ENCODE measurements at regions not wholly inside any gene's neighbourhood (a gene's known extent, or its start where the extent isn't known, plus 50 kb on each side); places are given as distances from the start of the nearest gene placed in this dataset.

DNA sequence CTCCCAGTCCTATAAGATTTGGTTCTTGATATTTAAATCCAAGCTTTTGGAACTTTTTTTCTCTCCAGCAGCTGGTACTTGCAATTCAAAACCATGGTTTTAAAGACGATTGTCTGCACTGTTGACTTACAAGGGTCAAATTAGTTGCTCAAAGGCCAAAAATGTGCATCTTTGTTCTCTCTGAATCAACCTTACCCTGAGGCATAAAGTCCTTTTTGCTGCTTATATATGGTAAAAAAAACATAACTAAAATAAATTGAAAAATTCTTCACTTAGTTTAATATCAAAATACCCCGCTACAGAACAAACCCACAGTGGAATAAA is 592.7 kb downstream of the XIRP2 start:
- TF ChIP-seq, protein P1, sequence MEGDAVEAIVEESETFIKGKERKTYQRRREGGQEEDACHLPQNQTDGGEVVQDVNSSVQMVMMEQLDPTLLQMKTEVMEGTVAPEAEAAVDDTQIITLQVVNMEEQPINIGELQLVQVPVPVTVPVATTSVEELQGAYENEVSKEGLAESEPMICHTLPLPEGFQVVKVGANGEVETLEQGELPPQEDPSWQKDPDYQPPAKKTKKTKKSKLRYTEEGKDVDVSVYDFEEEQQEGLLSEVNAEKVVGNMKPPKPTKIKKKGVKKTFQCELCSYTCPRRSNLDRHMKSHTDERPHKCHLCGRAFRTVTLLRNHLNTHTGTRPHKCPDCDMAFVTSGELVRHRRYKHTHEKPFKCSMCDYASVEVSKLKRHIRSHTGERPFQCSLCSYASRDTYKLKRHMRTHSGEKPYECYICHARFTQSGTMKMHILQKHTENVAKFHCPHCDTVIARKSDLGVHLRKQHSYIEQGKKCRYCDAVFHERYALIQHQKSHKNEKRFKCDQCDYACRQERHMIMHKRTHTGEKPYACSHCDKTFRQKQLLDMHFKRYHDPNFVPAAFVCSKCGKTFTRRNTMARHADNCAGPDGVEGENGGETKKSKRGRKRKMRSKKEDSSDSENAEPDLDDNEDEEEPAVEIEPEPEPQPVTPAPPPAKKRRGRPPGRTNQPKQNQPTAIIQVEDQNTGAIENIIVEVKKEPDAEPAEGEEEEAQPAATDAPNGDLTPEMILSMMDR (IDR thresholded peaks at IDR 0.05) = no peak
- Mint-ChIP-seq H3K4me1 (ENCODE audit: low read depth) (no peaks in the 10 kb centered on the region), H3K36me3 (ENCODE audit: low read depth) (no peaks in the 10 kb centered on the region), H3K4me3 (no peak overlapping the region), H3K27ac (no peak overlapping the region), H3K27me3 (no peaks in the 10 kb centered on the region), H3K9me3 (no peaks in the 10 kb centered on the region)
- POLR2A ChIA-PET = no interaction called here
- Histone ChIP-seq H3K36me3 (ENCODE audit: insufficient read depth, low read length) (no peaks in the 10 kb centered on the region), H3K4me1 (ENCODE audit: insufficient read depth, low read length) (no peaks in the 10 kb centered on the region), H3K4me3 (ENCODE audit: low read length) (no peak overlapping the region), H3K27me3 (ENCODE audit: control insufficient read depth in 1 of 2, insufficient read depth in 2 of 2, low read length in 2 of 2) (no peaks in the 10 kb centered on the region), H3K27ac (ENCODE audit: low read depth in 1 of 2, low read length in 2 of 2) (no peak overlapping the region), H3K9me3 (ENCODE audit: control insufficient read depth in 1 of 2, insufficient read depth in 1 of 2, low read length in 2 of 2) (peaks cover 0 to 6% of the 10 kb centered on the region in 2 experiments)
- DNase-seq = no peak
- CTCF ChIA-PET = no interaction called here
- intact Hi-C loops (cut with DNase I, micrococcal nuclease) = no loop called here
- no peak for ATAC-seq (ENCODE audit: poor library complexity)

DNA sequence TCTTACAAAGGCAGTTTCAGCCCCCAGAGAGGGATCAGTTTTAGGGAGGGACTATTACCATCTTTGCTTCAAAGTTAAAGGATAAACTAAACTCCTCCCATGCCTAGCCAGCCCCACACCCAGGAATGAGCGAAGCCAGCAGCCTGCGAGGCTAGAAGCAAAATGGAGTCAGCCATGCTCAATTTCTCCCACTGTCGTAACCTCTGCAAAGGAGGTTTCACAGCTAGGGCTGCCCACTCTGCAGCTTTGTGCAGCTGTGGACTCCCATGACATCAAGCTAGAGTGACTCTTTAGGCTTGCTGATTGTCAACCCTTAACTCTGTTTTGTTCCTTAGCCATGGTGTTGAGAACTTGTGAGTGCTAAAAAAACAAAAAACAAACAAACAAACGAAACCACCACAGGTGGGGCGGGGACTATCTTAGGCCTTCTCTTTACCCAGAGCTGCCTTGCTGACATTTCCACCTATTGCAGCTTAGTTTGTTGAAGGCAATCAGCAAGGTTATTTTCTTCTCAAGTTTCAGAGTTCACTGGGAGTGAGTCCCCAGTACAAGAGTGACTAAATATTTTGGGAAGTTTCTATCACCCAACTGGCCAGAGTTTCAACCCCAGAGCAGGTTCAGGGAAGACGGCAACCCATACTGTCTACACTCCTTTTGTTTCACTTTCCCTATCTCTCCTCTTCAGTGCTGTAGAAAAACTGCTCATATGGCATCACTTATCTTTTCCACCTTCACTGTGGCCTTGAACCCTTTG is 592.1 kb downstream of the XIRP2 start:
- CTCF ChIA-PET = no interaction called here
- no peaks in the 10 kb centered on the region for H3K4me1 Mint-ChIP-seq (ENCODE audit: low read depth)

DNA sequence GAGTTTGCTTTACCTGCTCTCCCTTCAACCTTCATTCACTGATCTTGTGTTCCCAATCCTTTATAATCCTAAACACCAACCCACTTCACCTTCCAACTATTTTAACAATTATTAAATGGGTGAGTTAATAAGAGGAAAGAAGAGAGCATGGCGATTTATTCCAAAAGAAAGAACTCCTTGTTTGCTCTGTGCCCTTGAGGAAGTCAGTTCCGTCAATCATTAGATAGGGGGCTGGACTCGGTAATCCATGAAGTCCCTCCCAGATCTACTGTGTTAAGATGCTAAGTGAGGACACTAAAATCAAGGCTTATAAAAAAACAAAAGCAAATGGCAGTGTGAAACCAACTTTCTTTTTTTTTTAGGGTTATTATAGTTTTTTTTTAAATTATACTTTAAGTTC is 589.9 kb downstream of the XIRP2 start:
- Histone ChIP-seq H3K9me3 (ENCODE audit: control insufficient read depth in 1 of 2, insufficient read depth in 1 of 2, low read length in 2 of 2) (peaks cover 0 to 6% of the 10 kb centered on the region in 2 experiments), H3K27ac (ENCODE audit: low read depth in 1 of 2, low read length in 2 of 2) (no peak overlapping the region), H3K36me3 (ENCODE audit: insufficient read depth, low read length) (no peaks in the 10 kb centered on the region), H3K27me3 (ENCODE audit: control insufficient read depth in 1 of 2, insufficient read depth in 2 of 2, low read length in 2 of 2) (no peaks in the 10 kb centered on the region), H3K4me3 (ENCODE audit: low read length) (no peak overlapping the region), H3K4me1 (ENCODE audit: insufficient read depth, low read length) (no peaks in the 10 kb centered on the region)
- Mint-ChIP-seq H3K27me3 (no peaks in the 10 kb centered on the region), H3K4me1 (ENCODE audit: low read depth) (no peaks in the 10 kb centered on the region), H3K9me3 (no peaks in the 10 kb centered on the region), H3K27ac (no peak overlapping the region), H3K4me3 (no peak overlapping the region), H3K36me3 (ENCODE audit: low read depth) (no peaks in the 10 kb centered on the region)
- ATAC-seq (ENCODE audit: poor library complexity) (no peak), DNase-seq (no peak)
- TF ChIP-seq, protein P1 (IDR thresholded peaks at IDR 0.05) = no peak
- ChIA-PET CTCF (no interaction called here), POLR2A (no interaction called here)
- intact Hi-C loops (cut with DNase I, micrococcal nuclease) = no loop called here

More for the DNA sequence above, 592.1 kb downstream of the XIRP2 start:
- no peak overlapping the region for H3K27ac ChIP-seq (ENCODE audit: low read depth in 1 of 2, low read length in 2 of 2)
- DNase-seq (no peak), ATAC-seq (ENCODE audit: poor library complexity) (no peak)
- no peak overlapping the region for H3K4me3 ChIP-seq (ENCODE audit: low read length)
- H3K27me3 ChIP-seq (ENCODE audit: control insufficient read depth in 1 of 2, insufficient read depth in 2 of 2, low read length in 2 of 2) = no peaks in the 10 kb centered on the region
- intact Hi-C loops (cut with DNase I, micrococcal nuclease) = no loop called here
- Mint-ChIP-seq H3K4me3 (no peak overlapping the region), H3K27ac (no peak overlapping the region), H3K9me3 (no peaks in the 10 kb centered on the region), H3K27me3 (no peaks in the 10 kb centered on the region), H3K36me3 (ENCODE audit: low read depth) (no peaks in the 10 kb centered on the region)
- H3K36me3 ChIP-seq (ENCODE audit: insufficient read depth, low read length) = no peaks in the 10 kb centered on the region
- no peaks in the 10 kb centered on the region for H3K4me1 ChIP-seq (ENCODE audit: insufficient read depth, low read length)
- TF ChIP-seq, protein P1 (IDR thresholded peaks at IDR 0.05) = no peak
- peaks cover 0 to 6% of the 10 kb centered on the region in 2 experiments for H3K9me3 ChIP-seq (ENCODE audit: control insufficient read depth in 1 of 2, insufficient read depth in 1 of 2, low read length in 2 of 2)
- POLR2A ChIA-PET = no interaction called here

Data from CD4-positive, alpha-beta T cell (primary cell).